ENCODE measurements at regions not wholly inside any gene's neighbourhood (a gene's known extent, or its start where the extent isn't known, plus 50 kb on each side); places are given as distances from the start of the nearest gene placed in this dataset.

GRCh38 chr21:22120616-22121266 lies 1122.5 kb downstream of the NCAM2 start:
- intact Hi-C loops (cut with DNase I), result no loop called here
- H3K36me3 ChIP-seq, result no peaks in the 10 kb centered on the region
- no peaks in the 10 kb centered on the region for H3K4me1 ChIP-seq
- no peak for DNase-seq
- H3K27ac ChIP-seq, result no peak overlapping the region
- WGBS, 2 donors, result 74 to 82% methylated on average over 12 to 14 of the region's 14 CpGs
- TF ChIP-seq CTCF (IDR thresholded peaks at IDR 0.05), result no peak
- peaks cover 0 to 23% (median 8%) of the 10 kb centered on the region in 3 donors for H3K9me3 ChIP-seq
- no peak overlapping the region for H3K4me3 ChIP-seq
- H3K27me3 ChIP-seq, result no peaks in the 10 kb centered on the region

- Histone ChIP-seq H3K9me3 (peaks cover 0 to 22% (median 3%) of the 10 kb centered on the region in 3 donors), H3K27me3 (no peaks in the 10 kb centered on the region), H3K4me3 (no peak overlapping the region), H3K4me1 (no peaks in the 10 kb centered on the region), H3K36me3 (no peaks in the 10 kb centered on the region), H3K27ac (no peak overlapping the region)
- 52 to 55% methylated on average over 2 of the region's 2 CpGs for WGBS, 2 donors
- TF ChIP-seq POLR2A (IDR thresholded peaks at IDR 0.05) (no peak), CTCF (IDR thresholded peaks at IDR 0.05) (no peak)
- DNase-seq, result no peak
- intact Hi-C loops (cut with DNase I), result no loop called here
Observed at GRCh38 chr21:22125581-22125980, 1127.4 kb downstream of the NCAM2 start.

GRCh38 chr21:22128671-22129070 lies 1130.5 kb downstream of the NCAM2 start:
- intact Hi-C loops (cut with DNase I), result no loop called here
- Histone ChIP-seq H3K27ac (no peak overlapping the region), H3K9me3 (peaks cover 0 to 1% (median 0%) of the 10 kb centered on the region in 3 donors), H3K36me3 (no peaks in the 10 kb centered on the region), H3K4me3 (no peak overlapping the region), H3K4me1 (no peaks in the 10 kb centered on the region), H3K27me3 (no peaks in the 10 kb centered on the region)
- DNase-seq, result no peak
- TF ChIP-seq CTCF (IDR thresholded peaks at IDR 0.05), result no peak
- no peak for TF ChIP-seq POLR2A (IDR thresholded peaks at IDR 0.05)
- WGBS, 2 donors, result 60 to 71% methylated on average over 2 of the region's 2 CpGs

- Histone ChIP-seq H3K27me3 (no peaks in the 10 kb centered on the region), H3K36me3 (no peaks in the 10 kb centered on the region), H3K27ac (no peak overlapping the region), H3K9me3 (peaks cover 0 to 6% (median 0%) of the 10 kb centered on the region in 3 donors), H3K4me1 (no peaks in the 10 kb centered on the region), H3K4me3 (no peak overlapping the region)
- TF ChIP-seq CTCF (IDR thresholded peaks at IDR 0.05) (no peak), POLR2A (IDR thresholded peaks at IDR 0.05) (no peak)
- intact Hi-C loops (cut with DNase I), result no loop called here
- WGBS, 2 donors, result 53 to 61% methylated on average over 5 of the region's 5 CpGs
- no peak for DNase-seq
Observed at GRCh38 chr21:22132358-22133071, 1134.3 kb downstream of the NCAM2 start.

- DNase-seq, result no peak
- 77 to 87% methylated on average over 3 of the region's 3 CpGs for WGBS, 2 donors
- Histone ChIP-seq H3K27ac (no peak overlapping the region), H3K9me3 (peaks cover 0 to 6% (median 0%) of the 10 kb centered on the region in 3 donors), H3K27me3 (no peaks in the 10 kb centered on the region), H3K4me3 (no peak overlapping the region), H3K36me3 (no peaks in the 10 kb centered on the region), H3K4me1 (no peaks in the 10 kb centered on the region)
- no peak for TF ChIP-seq POLR2A (IDR thresholded peaks at IDR 0.05)
- no peak for TF ChIP-seq CTCF (IDR thresholded peaks at IDR 0.05)
- intact Hi-C loops (cut with DNase I), result no loop called here
Observed at GRCh38 chr21:22136740-22137139, 1138.5 kb downstream of the NCAM2 start.
